ENCODE measurements at regions not wholly inside any gene's neighbourhood (a gene's known extent, or its start where the extent isn't known, plus 50 kb on each side); places are given as distances from the start of the nearest gene placed in this dataset.

DNA sequence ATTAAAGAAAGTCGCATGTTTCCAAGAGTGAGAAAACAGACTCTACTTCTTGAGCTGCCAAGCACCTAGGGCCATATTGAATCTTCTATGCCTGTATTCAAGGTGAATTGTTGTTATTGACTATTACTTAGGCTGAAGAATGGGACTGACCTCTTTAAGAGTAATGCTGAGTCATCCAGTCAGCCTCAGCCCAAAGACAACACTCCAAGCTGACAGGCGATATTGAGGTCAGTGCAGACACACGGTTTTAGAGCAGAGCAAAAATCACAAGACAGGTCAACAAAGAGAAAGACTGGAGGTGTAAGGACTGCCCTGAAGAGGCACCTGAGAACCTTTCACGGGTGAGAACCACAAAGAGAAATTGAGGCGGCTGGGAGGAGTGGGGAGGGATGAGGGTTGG lies 146.9 kb downstream of the MIS18A start:
- intact Hi-C loops (cut with micrococcal nuclease) = no loop called here

DNA sequence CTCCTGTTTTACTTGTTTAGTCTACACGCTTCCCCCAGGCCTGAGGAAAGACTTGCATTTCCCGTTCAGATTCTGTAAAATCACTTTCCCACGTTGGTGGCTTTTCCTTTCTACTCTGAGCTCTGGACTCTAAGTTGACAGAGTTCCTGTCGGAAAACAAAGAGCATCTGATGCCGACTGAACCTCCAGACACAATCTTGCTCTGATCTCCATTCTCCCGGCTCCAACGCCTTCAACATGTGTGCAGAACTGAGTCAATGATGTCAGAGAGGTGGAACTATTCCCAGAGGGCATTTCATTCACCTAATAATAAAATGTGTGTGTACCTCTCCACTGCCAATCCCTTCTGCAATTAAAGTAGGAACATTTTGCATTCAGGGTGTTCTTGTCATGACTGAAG lies 147.7 kb downstream of the MIS18A start:
- Histone ChIP-seq H3K4me1 (ENCODE audit: control insufficient read depth in 2 of 2, insufficient read depth in 2 of 2, low read length in 2 of 2) (no peaks in the 10 kb centered on the region), H2AFZ (ENCODE audit: insufficient read depth, low read depth, low read length, poor library complexity, severe bottlenecking) (no peak overlapping the region), H3K27ac (ENCODE audit: low read length in 2 of 2) (no peak overlapping the region), H4K20me1 (ENCODE audit: control insufficient read depth, insufficient read depth, low read length, poor library complexity, severe bottlenecking) (no peaks in the 10 kb centered on the region), H3K36me3 (replicated peaks in 1 of 2; ENCODE audit: control extremely low read depth in 1 of 2, control insufficient read depth in 1 of 2, extremely low read depth in 1 of 2, insufficient read depth in 2 of 2, low read length in 1 of 2) (no peaks in the 10 kb centered on the region), H3K9ac (ENCODE audit: low read length) (no peak overlapping the region), H3K79me2 (ENCODE audit: control insufficient read depth, insufficient read depth, low read length) (no peaks in the 10 kb centered on the region), H3K9me3 (ENCODE audit: control extremely low read depth in 1 of 3, control insufficient read depth in 2 of 3, insufficient read depth in 1 of 3, low read length in 2 of 3) (peaks cover 0 to 16% (median 3%) of the 10 kb centered on the region in 3 donors), H3K27me3 (replicated peaks in 1 of 4; ENCODE audit: control extremely low read depth in 1 of 4, control insufficient read depth in 3 of 4, insufficient read depth in 4 of 4, low read length in 3 of 4) (no peaks in the 10 kb centered on the region), H3K4me3 (ENCODE audit: control extremely low read depth in 1 of 5, extremely low read depth in 1 of 5, insufficient read depth in 1 of 5, low read depth in 2 of 5, low read length in 4 of 5) (no peak overlapping the region), H3K4me2 (replicated peaks; ENCODE audit: low read depth, low read length, poor library complexity, severe bottlenecking) (no peak overlapping the region)
- no peak for TF ChIP-seq EZH2 (IDR thresholded peaks at IDR 0.05; ENCODE audit: borderline replicate concordance, insufficient read depth, low read depth, low read length, poor library complexity, severe bottlenecking)
- TF ChIP-seq, protein P1, sequence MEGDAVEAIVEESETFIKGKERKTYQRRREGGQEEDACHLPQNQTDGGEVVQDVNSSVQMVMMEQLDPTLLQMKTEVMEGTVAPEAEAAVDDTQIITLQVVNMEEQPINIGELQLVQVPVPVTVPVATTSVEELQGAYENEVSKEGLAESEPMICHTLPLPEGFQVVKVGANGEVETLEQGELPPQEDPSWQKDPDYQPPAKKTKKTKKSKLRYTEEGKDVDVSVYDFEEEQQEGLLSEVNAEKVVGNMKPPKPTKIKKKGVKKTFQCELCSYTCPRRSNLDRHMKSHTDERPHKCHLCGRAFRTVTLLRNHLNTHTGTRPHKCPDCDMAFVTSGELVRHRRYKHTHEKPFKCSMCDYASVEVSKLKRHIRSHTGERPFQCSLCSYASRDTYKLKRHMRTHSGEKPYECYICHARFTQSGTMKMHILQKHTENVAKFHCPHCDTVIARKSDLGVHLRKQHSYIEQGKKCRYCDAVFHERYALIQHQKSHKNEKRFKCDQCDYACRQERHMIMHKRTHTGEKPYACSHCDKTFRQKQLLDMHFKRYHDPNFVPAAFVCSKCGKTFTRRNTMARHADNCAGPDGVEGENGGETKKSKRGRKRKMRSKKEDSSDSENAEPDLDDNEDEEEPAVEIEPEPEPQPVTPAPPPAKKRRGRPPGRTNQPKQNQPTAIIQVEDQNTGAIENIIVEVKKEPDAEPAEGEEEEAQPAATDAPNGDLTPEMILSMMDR (IDR thresholded peaks at IDR 0.05) = no peak
- Mint-ChIP-seq H3K9me3 (ENCODE audit: insufficient read depth) (peaks cover 2% of the 10 kb centered on the region), H3K27me3 (peaks cover 13% of the 10 kb centered on the region), H3K27ac (no peak overlapping the region), H3K4me3 (no peak overlapping the region), H3K4me1 (no peaks in the 10 kb centered on the region)
- WGBS (ENCODE audit: insufficient coverage) = 44% methylated on average over 4 of the region's 7 CpGs
- ATAC-seq (ENCODE audit: low read depth) (no peak), DNase-seq (no peak)
- ChIA-PET POLR2A (no interaction called here), CTCF (interaction anchor here (1.1 kb wide), 1 partner anchor 12 kb away, joined by 3 read pairs; no protein-coding TSS in a partner anchor)
- intact Hi-C loops (cut with micrococcal nuclease) = no loop called here

More for the DNA sequence above, 146.9 kb downstream of the MIS18A start:
- H3K9me3 Mint-ChIP-seq (ENCODE audit: insufficient read depth) = peaks cover 4% of the 10 kb centered on the region
- H3K27ac ChIP-seq (ENCODE audit: low read length in 2 of 2) = no peak overlapping the region
- no peak overlapping the region for H3K4me2 ChIP-seq (replicated peaks; ENCODE audit: low read depth, low read length, poor library complexity, severe bottlenecking)
- CTCF ChIA-PET = interaction anchor here (1.1 kb wide), 1 partner anchor 13 kb away, joined by 3 read pairs; no protein-coding TSS in a partner anchor
- peaks cover 0 to 4% (median 0%) of the 10 kb centered on the region in 4 experiments for H3K27me3 ChIP-seq (replicated peaks in 1 of 4; ENCODE audit: control extremely low read depth in 1 of 4, control insufficient read depth in 3 of 4, insufficient read depth in 4 of 4, low read length in 3 of 4)
- WGBS (ENCODE audit: insufficient coverage) = 76% methylated on average over 4 of the region's 5 CpGs
- H3K4me3 Mint-ChIP-seq = no peak overlapping the region
- H2AFZ ChIP-seq (ENCODE audit: insufficient read depth, low read depth, low read length, poor library complexity, severe bottlenecking) = no peak overlapping the region
- POLR2A ChIA-PET = no interaction called here
- H3K4me1 Mint-ChIP-seq = no peaks in the 10 kb centered on the region
- DNase-seq = no peak
- H3K4me1 ChIP-seq (ENCODE audit: control insufficient read depth in 2 of 2, insufficient read depth in 2 of 2, low read length in 2 of 2) = no peaks in the 10 kb centered on the region
- no peak for ATAC-seq (ENCODE audit: low read depth)
- H3K27ac Mint-ChIP-seq = no peak overlapping the region
- no peak overlapping the region for H3K9ac ChIP-seq (ENCODE audit: low read length)
- peaks cover 0 to 18% (median 3%) of the 10 kb centered on the region in 3 donors for H3K9me3 ChIP-seq (ENCODE audit: control extremely low read depth in 1 of 3, control insufficient read depth in 2 of 3, insufficient read depth in 1 of 3, low read length in 2 of 3)
- no peaks in the 10 kb centered on the region for H4K20me1 ChIP-seq (ENCODE audit: control insufficient read depth, insufficient read depth, low read length, poor library complexity, severe bottlenecking)
- peaks cover 13% of the 10 kb centered on the region for H3K27me3 Mint-ChIP-seq
- no peaks in the 10 kb centered on the region for H3K36me3 ChIP-seq (replicated peaks in 1 of 2; ENCODE audit: control extremely low read depth in 1 of 2, control insufficient read depth in 1 of 2, extremely low read depth in 1 of 2, insufficient read depth in 2 of 2, low read length in 1 of 2)
- no peaks in the 10 kb centered on the region for H3K79me2 ChIP-seq (ENCODE audit: control insufficient read depth, insufficient read depth, low read length)
- TF ChIP-seq EZH2 (IDR thresholded peaks at IDR 0.05; ENCODE audit: borderline replicate concordance, insufficient read depth, low read depth, low read length, poor library complexity, severe bottlenecking) = no peak
- TF ChIP-seq, protein P1 (IDR thresholded peaks at IDR 0.05) = no peak
- no peak overlapping the region for H3K4me3 ChIP-seq (ENCODE audit: control extremely low read depth in 1 of 5, extremely low read depth in 1 of 5, insufficient read depth in 1 of 5, low read depth in 2 of 5, low read length in 4 of 5)
